Neural crest cell (in vitro differentiated cells): ENCODE measurements at regions not wholly inside any gene's neighbourhood (a gene's known extent, or its start where the extent isn't known, plus 50 kb on each side); places are given as distances from the start of the nearest gene placed in this dataset.

Source experiments
- DNase-seq: peaks from one replicate; pipeline ENCODE4 v3.0.0; 2021; ENCODE audit warnings: low read depth, mixed read lengths, low spot score
- H3K27ac Mint-ChIP-seq: one replicate; pipeline ENCODE4 v1.8.0; 2021; ENCODE audit warnings: mild to moderate bottlenecking, mixed read lengths; ENCODE audit not compliant: unreplicated experiment
- H3K27me3 Mint-ChIP-seq: 2 replicates; pipeline ENCODE4 v1.8.0; 2021; ENCODE audit warnings: low read depth, mild to moderate bottlenecking, mixed read lengths
- H3K36me3 Mint-ChIP-seq: 2 replicates; pipeline ENCODE4 v1.8.0; 2021; ENCODE audit warnings: low read depth, mild to moderate bottlenecking, mixed read lengths
- H3K4me1 Mint-ChIP-seq: 2 replicates; pipeline ENCODE4 v1.8.0; 2021; ENCODE audit warnings: mixed read lengths
- H3K4me3 Mint-ChIP-seq: one replicate; pipeline ENCODE4 v1.8.0; 2021; ENCODE audit warnings: mild to moderate bottlenecking, mixed read lengths
- H3K9me3 Mint-ChIP-seq: 2 replicates; pipeline ENCODE4 v1.8.0; 2021; ENCODE audit warnings: mixed read lengths
- CTCF ChIP-seq: fragments of 200-600 bp; sonication (generic); conservative IDR thresholded peaks from 2 replicates; pipeline ENCODE4 v1.5.0; 2021; ENCODE audit warnings: antibody characterized with exemption, mild to moderate bottlenecking

GRCh38 chr3:152208439-152208838 is 60.3 kb upstream of the MBNL1 start:
- Mint-ChIP-seq H3K4me3 (no peak overlapping the region), H3K36me3 (no peaks in the 10 kb centered on the region), H3K9me3 (no peaks in the 10 kb centered on the region), H3K4me1 (no peaks in the 10 kb centered on the region), H3K27me3 (no peaks in the 10 kb centered on the region), H3K27ac (no peak overlapping the region)
- DNase-seq: no peak
- TF ChIP-seq CTCF: no peak

- Mint-ChIP-seq H3K36me3 (no peaks in the 10 kb centered on the region), H3K4me3 (no peak overlapping the region), H3K4me1 (peaks cover 4% of the 10 kb centered on the region), H3K9me3 (no peaks in the 10 kb centered on the region), H3K27me3 (no peaks in the 10 kb centered on the region), H3K27ac (no peak overlapping the region)
- DNase-seq: no peak
- no peak for TF ChIP-seq CTCF
Observed at GRCh38 chr3:152209060-152209459, 59.7 kb upstream of the MBNL1 start.

- Mint-ChIP-seq H3K27me3 (no peaks in the 10 kb centered on the region), H3K4me3 (no peak overlapping the region), H3K27ac (no peak overlapping the region), H3K9me3 (no peaks in the 10 kb centered on the region), H3K36me3 (no peaks in the 10 kb centered on the region), H3K4me1 (peaks cover 5% of the 10 kb centered on the region)
- no peak for TF ChIP-seq CTCF
- no peak for DNase-seq
Observed at GRCh38 chr3:152209776-152210175, 59.0 kb upstream of the MBNL1 start.

GRCh38 chr3:152210697-152211096 is 58.0 kb upstream of the MBNL1 start:
- no peak for DNase-seq
- no peak overlapping the region for H3K4me3 Mint-ChIP-seq
- H3K36me3 Mint-ChIP-seq: no peaks in the 10 kb centered on the region
- peaks cover 5% of the 10 kb centered on the region for H3K4me1 Mint-ChIP-seq
- H3K27ac Mint-ChIP-seq: no peak overlapping the region
- TF ChIP-seq CTCF: no peak
- no peaks in the 10 kb centered on the region for H3K27me3 Mint-ChIP-seq
- peaks cover 3% of the 10 kb centered on the region for H3K9me3 Mint-ChIP-seq

- DNase-seq: no peak
- Mint-ChIP-seq H3K27ac (no peak overlapping the region), H3K4me3 (no peak overlapping the region), H3K9me3 (peaks cover 3% of the 10 kb centered on the region), H3K4me1 (peaks cover 5% of the 10 kb centered on the region), H3K36me3 (no peaks in the 10 kb centered on the region), H3K27me3 (no peaks in the 10 kb centered on the region)
- no peak for TF ChIP-seq CTCF
Observed at GRCh38 chr3:152211655-152212054, 57.1 kb upstream of the MBNL1 start.

- Mint-ChIP-seq H3K27me3 (no peaks in the 10 kb centered on the region), H3K4me1 (peaks cover 5% of the 10 kb centered on the region), H3K9me3 (peaks cover 5% of the 10 kb centered on the region), H3K36me3 (no peaks in the 10 kb centered on the region), H3K4me3 (no peak overlapping the region), H3K27ac (no peak overlapping the region)
- DNase-seq: no peak
- TF ChIP-seq CTCF: no peak
Observed at GRCh38 chr3:152213203-152213602, 55.5 kb upstream of the MBNL1 start.
